ENCODE measurements at regions not wholly inside any gene's neighbourhood (a gene's known extent, or its start where the extent isn't known, plus 50 kb on each side); places are given as distances from the start of the nearest gene placed in this dataset.

GRCh38 chr6:155985660-155986138 lies 530.1 kb upstream of the NOX3 start:
- no peak for DNase-seq (ENCODE audit: low spot score)

- DNase-seq (ENCODE audit: low spot score): no peak
Observed at GRCh38 chr6:155980768-155981079, 525.1 kb upstream of the NOX3 start.

- no peak for DNase-seq (ENCODE audit: low spot score)
Observed at GRCh38 chr6:155980014-155980767, 524.6 kb upstream of the NOX3 start.

DNA sequence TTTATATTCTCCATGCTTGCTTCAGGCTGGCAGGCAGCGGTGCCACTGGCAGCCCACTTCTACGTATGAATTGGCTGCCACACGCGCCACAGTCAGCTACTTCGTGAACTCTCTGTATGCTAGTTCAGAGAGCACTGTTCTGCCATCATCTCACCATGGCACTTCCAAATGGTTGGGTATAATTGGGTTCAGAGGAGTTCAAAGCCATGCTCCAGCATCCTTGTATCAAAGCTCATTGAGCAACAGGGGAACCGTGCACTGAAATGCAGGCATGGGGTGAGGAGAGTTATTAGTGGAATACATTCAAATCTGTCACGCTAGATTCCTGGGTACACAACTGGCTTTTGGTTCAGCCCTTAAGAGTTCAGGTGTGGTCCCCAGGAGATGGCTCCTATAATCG lies 519.9 kb upstream of the NOX3 start:
- DNase-seq (ENCODE audit: low spot score): no peak

DNA sequence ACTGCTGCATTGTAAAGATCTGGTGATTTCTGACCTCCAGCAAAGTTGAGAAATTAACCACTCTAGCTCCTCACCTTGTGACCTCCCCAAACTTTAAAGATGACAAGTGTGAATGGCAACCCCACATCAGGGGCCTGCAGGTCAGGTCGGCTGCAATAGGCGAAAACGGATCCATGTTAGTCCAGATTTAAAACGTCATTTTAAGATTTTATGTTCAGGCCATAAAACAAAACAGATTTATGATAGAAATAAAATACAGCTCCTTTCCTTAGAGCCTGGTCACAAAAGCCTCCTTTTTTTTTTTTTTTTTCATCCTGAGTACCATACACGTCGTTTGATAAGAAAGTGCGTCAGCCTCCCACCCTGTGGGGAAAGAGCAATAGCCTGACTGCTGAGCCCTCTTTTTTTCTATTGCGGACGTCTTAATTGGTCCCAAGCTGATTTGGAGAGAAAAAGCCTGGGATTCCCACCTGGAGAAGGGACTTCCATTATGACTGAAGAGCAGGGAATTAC lies 519.2 kb upstream of the NOX3 start:
- DNase-seq (ENCODE audit: low spot score): no peak

DNA sequence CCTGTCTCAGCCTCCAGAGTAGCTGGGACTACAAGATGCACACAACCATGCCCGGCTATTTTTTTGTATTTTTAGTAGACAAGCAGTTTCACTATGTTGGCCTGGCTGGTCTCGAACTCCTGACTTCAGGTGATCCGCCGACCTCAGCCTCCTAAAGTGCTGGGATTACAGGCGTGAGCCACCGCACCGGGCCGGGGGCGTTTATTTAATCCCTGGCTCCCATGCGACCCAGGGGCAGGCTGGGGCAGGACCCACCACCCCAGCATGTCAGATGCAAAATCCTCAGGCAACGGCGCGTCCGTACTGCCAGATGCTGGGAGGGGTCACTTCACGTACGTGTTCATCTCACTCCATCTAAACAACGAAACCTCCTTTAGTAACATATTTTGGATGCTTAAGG lies 518.7 kb upstream of the NOX3 start:
- no peak for DNase-seq (ENCODE audit: low spot score)

DNA sequence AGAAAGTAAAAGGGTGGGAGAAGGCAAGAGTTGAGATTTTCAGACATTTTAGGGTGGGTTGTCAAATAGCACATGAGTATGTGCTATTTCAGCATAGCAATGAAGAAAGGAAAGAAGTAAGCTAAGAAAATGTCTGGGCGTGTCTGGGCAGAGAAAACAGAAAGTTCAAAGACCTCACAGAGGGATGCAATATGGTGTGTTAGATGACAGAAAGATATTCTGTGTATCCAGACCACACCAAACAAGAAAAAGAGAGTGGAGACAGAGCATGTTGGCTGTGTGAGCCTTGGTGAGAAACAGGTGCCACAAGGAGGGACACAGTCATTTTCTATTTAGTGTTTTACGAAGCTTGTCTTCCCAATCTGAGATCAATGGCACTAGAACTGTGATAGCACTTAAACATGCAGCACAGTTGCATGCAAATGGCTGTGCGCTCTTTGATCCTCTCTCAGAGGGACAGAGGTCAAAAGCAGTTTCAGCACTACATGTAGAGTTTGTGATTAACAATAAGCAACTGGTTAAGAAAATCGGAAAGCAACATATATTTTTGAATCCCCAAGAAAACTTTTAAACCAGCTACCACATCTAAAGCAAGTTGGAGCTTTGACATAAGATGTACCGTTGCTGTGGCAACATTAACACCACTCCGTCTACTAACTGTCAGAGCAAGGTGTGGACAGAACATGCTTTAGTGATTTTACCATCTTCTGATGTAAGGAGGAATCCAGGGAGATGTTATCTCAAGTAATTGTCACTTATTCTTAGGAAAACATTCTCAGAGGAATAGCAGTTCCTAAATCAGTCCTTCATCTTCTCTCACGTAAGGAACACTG lies 515.5 kb upstream of the NOX3 start:
- DNase-seq (ENCODE audit: low spot score): no peak

DNA sequence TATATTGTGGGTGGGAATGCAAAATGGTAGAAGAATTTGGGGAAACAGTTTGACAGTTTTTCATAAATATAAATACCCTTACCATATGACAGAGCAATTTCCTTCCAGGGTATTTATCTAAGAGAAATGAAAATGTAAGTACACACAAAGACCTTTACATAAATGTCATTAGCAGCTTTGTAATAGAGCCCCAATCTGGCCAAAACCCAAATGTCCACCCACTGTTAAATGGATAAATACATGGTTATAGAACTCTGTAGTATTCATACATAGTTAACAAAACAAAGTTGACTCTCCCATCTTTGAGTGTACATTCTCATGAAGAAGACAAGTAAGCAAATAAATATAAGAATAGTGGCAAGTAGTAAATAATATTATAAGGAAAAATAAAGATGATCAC lies 514.8 kb upstream of the NOX3 start:
- no peak for DNase-seq (ENCODE audit: low spot score)

DNA sequence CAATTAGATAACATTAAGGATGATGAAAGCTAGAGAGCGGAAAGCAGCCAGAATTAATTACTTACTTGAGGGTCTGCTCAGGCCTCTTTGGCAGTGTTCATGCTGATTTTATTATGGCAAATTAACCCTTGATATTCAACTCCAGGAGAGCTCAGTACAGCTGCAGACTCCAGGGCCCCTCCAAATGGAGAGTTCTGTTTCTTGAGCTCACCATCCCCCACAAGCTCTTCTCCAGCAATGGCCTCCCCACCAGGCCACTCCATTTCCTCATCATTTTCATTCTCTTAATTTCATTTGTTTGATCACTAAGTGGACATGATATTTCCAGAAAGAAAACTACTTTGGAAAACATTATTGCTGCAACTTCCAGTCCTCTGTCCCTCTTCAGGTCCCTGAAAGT lies 513.3 kb upstream of the NOX3 start:
- DNase-seq (ENCODE audit: low spot score): no peak

GRCh38 chr6:155967322-155967721 lies 511.7 kb upstream of the NOX3 start:
- no peak for DNase-seq (ENCODE audit: low spot score)

- no peak for DNase-seq (ENCODE audit: low spot score)
Observed at GRCh38 chr6:155964544-155964943, 508.9 kb upstream of the NOX3 start.

DNA sequence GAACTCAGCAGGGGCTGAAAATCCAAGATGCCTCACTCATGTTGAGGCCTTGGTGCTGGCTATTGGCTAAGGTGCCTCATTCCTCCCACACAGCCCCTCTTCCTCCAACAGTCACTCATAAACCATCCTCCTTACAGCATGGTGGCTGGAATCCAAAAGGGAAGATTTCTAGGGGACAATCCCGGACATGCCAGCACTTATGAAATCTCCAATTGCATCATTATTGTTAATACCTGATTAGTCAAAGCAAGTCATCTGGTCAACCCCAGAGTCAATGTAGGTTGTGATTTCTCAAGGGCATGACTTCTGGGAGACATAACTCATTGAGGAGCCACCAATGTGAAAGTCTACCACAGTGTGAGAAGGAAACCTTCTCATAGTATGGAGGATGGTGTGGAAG lies 506.6 kb upstream of the NOX3 start:
- no peak for DNase-seq (ENCODE audit: low spot score)

GRCh38 chr6:155959898-155960495 lies 504.4 kb upstream of the NOX3 start:
- DNase-seq (ENCODE audit: low spot score): no peak

GRCh38 chr6:155958550-155958949 lies 502.9 kb upstream of the NOX3 start:
- DNase-seq (ENCODE audit: low spot score): no peak

DNA sequence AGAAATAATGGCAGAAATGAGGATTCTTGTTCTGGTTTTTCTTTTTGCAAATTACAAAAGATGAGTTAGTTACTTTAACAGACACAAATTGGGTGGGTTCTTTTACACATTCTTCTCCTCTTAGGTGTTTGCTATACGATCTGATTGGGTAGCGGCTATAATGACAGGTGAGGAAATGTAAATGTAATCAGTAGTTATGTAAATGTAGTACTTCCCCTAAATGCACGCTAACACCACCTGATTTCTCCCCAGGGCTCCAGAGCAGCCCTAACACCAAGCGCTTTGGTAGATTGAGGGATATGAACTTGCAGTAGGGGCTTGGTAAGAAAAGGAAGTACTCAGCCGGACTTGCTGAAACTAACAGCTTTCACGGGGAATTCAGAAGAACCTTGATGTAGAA lies 499.4 kb upstream of the NOX3 start:
- DNase-seq (ENCODE audit: low spot score): no peak

GRCh38 chr6:155954149-155954548 lies 498.5 kb upstream of the NOX3 start:
- DNase-seq (ENCODE audit: low spot score): no peak

GRCh38 chr6:155949256-155949655 lies 493.6 kb upstream of the NOX3 start:
- no peak for DNase-seq (ENCODE audit: low spot score)

DNA sequence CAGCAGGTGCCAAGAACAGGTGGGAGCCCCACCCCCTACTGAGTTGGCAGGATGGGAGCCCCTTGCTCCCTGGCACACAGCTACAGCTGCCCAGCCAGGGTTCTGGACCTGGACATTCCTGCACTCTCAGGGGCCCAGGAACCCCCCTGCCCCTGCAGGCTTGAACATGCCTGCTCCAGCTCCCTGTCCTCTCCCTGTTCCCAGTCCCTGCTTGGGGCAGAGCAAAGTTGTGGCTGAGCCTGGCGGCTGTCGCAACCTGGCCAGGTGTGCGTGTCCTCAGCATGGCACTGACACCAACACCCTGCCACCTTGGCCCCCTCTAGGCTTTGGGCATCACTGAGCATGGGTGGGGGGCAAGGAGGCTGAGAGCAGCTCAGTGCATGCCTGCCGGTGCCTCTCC lies 491.2 kb upstream of the NOX3 start:
- no peak for DNase-seq (ENCODE audit: low spot score)

- no peak for DNase-seq (ENCODE audit: low spot score)
Observed at GRCh38 chr6:155943635-155944034, 488.0 kb upstream of the NOX3 start.

DNA sequence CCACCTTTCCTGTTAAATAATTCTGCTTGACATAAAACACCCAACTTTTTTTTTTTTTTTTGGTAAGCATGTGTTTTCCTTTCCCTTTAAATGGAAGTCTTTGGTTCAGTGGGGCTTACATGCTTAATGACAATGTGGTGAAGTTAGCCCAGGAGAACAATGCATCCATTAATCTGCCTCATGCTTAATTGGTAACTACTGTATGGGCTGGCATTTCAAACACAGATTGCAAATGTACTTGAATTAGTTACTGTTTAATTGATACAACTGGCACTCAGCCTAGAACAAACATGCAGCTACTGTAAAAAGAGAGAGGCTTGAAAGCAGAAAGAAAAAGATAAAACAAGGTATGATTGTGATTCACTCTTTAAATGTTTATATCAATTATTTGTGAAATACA lies 483.6 kb upstream of the NOX3 start:
- DNase-seq (ENCODE audit: low spot score): no peak

- no peak for DNase-seq (ENCODE audit: low spot score)
Observed at GRCh38 chr6:155936551-155936950, 480.9 kb upstream of the NOX3 start.

GRCh38 chr6:155936127-155936526 lies 480.5 kb upstream of the NOX3 start:
- no peak for DNase-seq (ENCODE audit: low spot score)
